22Rv1 (cell line): ENCODE measurements at regions not wholly inside any gene's neighbourhood (a gene's known extent, or its start where the extent isn't known, plus 50 kb on each side); places are given as distances from the start of the nearest gene placed in this dataset.
A peak's percentile ranks its signal among the peaks of the same experiment; 100 is the strongest.

Source experiments
- H3K27ac ChIP-seq: fragments of 450-650 bp; 2 replicates; pipeline ENCODE4 v1.5.1; 2017
- ZFX ChIP-seq: fragments of 450-650 bp; IDR thresholded peaks from 2 replicates; pipeline ENCODE4 v1.6.1; 2017; ENCODE audit warnings: antibody characterized with exemption, borderline replicate concordance
- TF ChIP-seq, protein P1 (sequence below): fragments of 450-650 bp; IDR thresholded peaks from 2 replicates; pipeline ENCODE4 v1.5.1; 2017; ENCODE audit warnings: mild to moderate bottlenecking

DNA sequence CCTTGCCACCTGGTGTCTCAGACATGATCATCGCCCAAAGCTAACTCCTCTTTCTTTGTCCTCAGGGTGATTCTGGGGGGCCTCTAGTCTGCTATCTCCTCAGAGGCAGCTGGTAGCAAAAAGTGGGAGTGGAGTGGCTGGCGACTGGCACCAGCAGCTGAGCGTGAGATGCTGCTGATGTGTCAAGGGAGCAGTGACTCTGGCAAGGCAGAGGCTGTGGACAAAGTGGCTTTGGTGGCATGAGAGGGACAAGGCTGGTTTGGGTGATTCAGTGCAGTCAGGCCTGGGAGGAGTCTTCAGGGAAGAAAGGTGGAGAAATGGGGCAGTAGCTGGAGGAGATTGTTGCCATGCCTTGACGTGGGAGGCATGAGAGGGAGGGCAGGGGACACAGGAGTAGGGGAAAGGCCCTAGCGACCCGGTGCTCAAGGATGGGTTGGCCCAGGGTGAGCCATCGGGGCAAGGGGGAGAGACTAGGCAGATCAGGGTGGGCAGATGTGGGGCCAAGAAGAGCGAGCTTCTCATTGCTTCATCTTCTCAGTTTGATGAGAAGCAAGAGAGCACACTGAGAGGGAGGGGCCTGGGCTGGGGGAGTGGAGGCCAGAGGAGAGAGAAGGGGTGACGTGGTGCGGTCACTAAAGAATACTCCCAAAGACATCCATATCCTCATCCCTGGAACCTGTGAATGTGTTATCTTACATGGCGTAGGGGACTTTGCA lies 64.2 kb upstream of the SPTLC1 start:
- TF ChIP-seq ZFX, result no peak
- TF ChIP-seq, protein P1, sequence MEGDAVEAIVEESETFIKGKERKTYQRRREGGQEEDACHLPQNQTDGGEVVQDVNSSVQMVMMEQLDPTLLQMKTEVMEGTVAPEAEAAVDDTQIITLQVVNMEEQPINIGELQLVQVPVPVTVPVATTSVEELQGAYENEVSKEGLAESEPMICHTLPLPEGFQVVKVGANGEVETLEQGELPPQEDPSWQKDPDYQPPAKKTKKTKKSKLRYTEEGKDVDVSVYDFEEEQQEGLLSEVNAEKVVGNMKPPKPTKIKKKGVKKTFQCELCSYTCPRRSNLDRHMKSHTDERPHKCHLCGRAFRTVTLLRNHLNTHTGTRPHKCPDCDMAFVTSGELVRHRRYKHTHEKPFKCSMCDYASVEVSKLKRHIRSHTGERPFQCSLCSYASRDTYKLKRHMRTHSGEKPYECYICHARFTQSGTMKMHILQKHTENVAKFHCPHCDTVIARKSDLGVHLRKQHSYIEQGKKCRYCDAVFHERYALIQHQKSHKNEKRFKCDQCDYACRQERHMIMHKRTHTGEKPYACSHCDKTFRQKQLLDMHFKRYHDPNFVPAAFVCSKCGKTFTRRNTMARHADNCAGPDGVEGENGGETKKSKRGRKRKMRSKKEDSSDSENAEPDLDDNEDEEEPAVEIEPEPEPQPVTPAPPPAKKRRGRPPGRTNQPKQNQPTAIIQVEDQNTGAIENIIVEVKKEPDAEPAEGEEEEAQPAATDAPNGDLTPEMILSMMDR, result no peak
- H3K27ac ChIP-seq, result no peak overlapping the region

DNA sequence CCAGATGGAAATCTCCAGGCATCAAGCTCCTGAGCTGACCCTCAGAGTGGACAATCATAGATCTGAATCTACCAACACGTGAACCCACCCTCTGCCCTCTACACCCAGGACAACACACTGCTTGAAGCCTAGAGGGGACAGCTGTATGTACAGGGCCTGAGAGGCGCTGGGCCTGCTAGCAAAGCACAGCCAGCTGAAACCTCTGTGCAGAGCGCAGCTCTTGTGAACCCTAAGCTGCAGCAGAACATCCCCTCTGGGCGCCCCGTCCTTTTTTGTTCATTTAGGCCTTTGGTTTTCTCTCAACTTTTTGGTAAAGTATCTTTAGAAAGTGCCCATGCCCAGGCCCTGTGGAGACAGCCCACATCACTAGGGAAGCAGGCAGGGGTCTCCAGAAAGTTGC lies 62.4 kb upstream of the SPTLC1 start:
- TF ChIP-seq, protein P1, result no peak
- no peak for TF ChIP-seq ZFX
- H3K27ac ChIP-seq, result no peak overlapping the region

DNA sequence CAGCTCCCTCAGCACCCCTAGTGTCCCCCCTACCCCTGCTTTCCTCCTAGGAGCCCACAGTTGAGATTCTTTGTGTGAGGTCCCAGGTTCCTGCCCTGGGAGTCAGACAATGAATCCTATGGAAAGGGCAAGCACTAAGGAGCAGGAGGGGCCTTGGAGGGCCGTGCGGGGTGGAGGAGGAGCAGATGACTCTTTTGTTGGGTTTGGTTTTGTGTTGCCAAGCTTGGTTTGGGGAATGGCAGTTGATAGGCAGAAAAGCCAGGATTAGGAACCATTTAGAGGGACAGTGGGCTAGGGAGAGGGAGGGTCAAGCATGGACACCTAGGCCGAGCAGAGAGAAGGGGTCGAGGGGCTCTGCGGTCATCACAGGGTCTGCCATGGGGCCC lies 61.6 kb upstream of the SPTLC1 start:
- TF ChIP-seq, protein P1, result no peak
- no peak for TF ChIP-seq ZFX
- H3K27ac ChIP-seq, result no peak overlapping the region

DNA sequence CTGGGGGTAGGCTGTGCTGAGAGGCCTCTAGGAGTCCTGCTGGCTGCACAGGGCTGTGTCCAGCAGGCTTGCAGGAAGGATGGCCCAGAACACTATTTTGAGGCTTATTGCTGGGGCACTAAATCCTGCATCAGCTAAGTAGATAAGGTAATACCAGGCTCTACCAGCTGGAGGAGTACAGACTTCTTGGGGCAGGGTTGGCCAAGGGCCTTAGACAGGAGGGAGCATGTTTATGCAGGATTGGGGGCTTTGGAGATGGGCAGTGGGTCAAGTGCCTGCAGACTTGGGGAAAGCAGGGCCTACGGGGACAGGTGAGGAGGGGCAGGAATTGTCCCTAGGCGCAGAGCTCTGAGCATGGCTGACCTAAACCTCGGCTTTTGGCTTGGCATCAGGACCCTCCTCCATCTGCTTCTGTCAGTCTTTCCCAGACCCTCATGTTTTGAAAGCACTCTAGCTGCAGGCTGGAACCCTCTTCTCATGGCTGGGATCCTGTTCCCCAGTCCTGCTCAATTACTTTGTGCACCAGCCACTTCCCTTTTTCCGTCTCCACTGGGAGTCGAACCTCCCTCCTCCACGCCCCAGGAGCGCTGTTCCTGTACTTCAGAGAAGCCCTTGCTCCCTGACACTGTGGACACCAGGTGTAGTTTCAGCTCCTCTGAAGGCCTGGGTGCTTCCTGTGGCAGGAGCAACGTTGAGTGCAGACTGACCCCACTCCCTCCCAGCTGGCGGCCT lies 61.0 kb upstream of the SPTLC1 start:
- H3K27ac ChIP-seq, result no peak overlapping the region
- TF ChIP-seq ZFX, result no peak
- TF ChIP-seq, protein P1, result peak; percentile 8; the same call in 1 of the 2 replicates

DNA sequence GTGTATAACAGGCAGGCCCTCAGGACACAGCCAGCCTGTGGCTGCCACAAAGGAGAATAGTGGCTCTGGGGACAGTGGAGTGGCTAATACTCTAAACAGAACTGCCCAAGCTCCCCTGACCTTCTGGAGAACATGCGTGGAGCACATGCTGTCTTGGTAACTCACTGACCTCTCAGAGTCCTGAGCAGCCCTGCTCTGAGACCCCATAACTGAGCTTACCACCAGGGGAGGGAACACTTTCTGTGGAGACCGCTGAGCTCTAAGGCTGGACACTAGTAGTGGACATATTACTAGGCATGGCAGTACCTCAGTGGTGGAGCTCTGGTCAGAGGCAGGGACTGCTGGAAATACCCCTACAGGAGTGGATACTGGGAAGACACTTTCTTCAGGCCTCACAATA lies 60.2 kb upstream of the SPTLC1 start:
- H3K27ac ChIP-seq, result no peak overlapping the region
- TF ChIP-seq, protein P1, result no peak
- no peak for TF ChIP-seq ZFX

DNA sequence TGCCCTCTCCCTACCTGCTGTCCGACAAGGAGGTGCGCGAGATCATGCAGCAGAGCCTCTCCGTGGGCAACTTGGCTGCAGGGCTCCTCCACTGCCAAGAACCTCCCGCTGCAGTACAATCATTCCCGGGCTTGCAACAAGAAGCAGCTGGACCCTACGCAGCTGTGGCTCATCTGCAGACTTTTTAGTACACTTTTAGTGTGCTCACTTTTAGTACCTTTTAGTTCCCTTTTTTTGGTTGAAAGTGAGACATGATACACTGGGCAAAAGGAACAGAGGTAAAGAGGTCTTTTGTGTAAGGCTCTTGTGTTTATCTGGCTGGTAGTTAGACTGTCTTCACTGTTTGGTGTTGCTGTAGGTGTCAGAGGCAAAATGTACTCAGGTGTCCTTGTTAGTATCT lies 58.1 kb upstream of the SPTLC1 start:
- H3K27ac ChIP-seq, result no peak overlapping the region
- no peak for TF ChIP-seq ZFX
- TF ChIP-seq, protein P1, result no peak

DNA sequence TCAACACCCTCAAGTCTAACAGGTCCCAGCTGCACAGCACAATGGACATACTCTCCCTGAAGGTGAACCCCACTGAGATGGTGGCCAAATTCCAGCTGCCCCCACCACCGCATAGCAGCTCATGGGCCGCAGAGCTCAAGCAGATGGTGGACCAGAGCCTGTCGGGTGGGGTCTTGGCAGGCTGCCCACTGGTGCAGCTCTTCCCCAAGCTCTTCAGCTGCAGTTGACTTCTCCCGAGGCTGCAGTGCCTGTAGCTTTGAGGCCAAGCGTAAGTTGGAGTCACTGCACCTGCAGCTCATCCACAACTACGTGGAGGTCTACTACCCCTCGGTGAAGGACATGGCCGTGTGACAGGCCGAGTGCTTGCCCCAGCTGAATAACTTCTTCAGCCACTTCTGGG lies 56.6 kb upstream of the SPTLC1 start:
- no peak overlapping the region for H3K27ac ChIP-seq
- TF ChIP-seq, protein P1, result no peak
- TF ChIP-seq ZFX, result no peak
